GM23248 (cell line): ENCODE measurements at regions not wholly inside any gene's neighbourhood (a gene's known extent, or its start where the extent isn't known, plus 50 kb on each side); places are given as distances from the start of the nearest gene placed in this dataset.

Experiments
- EZH2 ChIP-seq: fragments of 200-600 bp; sonication (generic); IDR thresholded peaks from 2 replicates; pipeline ENCODE4 v1.6.1; 2018; ENCODE audit warnings: antibody characterized with exemption, mild to moderate bottlenecking; ENCODE audit not compliant: insufficient read depth, poor library complexity, severe bottlenecking
- EZH2phosphoT487 ChIP-seq: fragments of 200-600 bp; sonication (generic); IDR thresholded peaks from 2 replicates; pipeline ENCODE4 v1.6.1; 2018; ENCODE audit warnings: antibody characterized with exemption, moderate library complexity, mild to moderate bottlenecking, low read depth; ENCODE audit not compliant: insufficient read depth

DNA sequence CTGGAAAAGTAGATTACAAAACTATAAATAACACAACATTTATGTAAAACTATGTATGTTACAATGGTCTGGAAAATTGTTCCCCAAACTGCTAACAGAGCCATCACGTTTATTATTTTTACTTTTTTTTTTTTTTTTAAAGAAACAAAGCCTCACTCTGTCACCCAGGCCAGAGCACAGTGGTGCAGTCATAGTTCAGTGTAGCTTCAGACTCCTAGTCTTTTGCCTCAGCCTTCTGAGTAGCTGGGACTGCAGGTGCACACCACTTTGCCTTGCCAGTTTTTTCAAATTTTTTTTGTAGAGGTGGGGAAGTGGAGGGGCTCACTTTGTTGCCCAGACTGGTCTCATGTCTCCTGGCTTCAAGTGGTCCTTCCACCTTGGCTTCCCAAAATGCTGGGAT, 180.1 kb upstream of the SPRY1 start:
- TF ChIP-seq EZH2phosphoT487, result no peak
- TF ChIP-seq EZH2, result no peak
